ENCODE measurements at regions not wholly inside any gene's neighbourhood (a gene's known extent, or its start where the extent isn't known, plus 50 kb on each side); places are given as distances from the start of the nearest gene placed in this dataset.

- WGBS (ENCODE audit: extremely low coverage, insufficient coverage, insufficient read length), result no CpG with 5 or more reads among the region's 1 CpG
- Histone ChIP-seq H3K9ac (ENCODE audit: low read length) (no peak overlapping the region), H2BK5ac (ENCODE audit: low read depth, low read length, poor library complexity) (no peak overlapping the region)
Observed at GRCh38 chr3:74673326-74673725, 58.9 kb upstream of the CNTN3 start.

GRCh38 chr3:74664606-74665005 is 50.1 kb upstream of the CNTN3 start:
- H3K9ac ChIP-seq (ENCODE audit: low read length), result no peak overlapping the region
- no peak overlapping the region for H2BK5ac ChIP-seq (ENCODE audit: low read depth, low read length, poor library complexity)
- H4K91ac ChIP-seq (ENCODE audit: low read depth, low read length), result no peak overlapping the region
- H3K27me3 ChIP-seq (ENCODE audit: insufficient read depth, low read length), result no peaks in the 10 kb centered on the region
- H2AFZ ChIP-seq (ENCODE audit: insufficient read depth, low read length, poor library complexity), result no peak overlapping the region
- no peak for DNase-seq
- H4K8ac ChIP-seq (ENCODE audit: low read depth, low read length), result no peak overlapping the region
- no CpG with 5 or more reads among the region's 3 CpGs for WGBS (ENCODE audit: extremely low coverage, insufficient coverage, insufficient read length)
- H3K9me3 ChIP-seq (ENCODE audit: insufficient read depth, low read depth, low read length), result peaks cover 3% of the 10 kb centered on the region
- H3K79me2 ChIP-seq (ENCODE audit: control insufficient read depth, insufficient read depth, low read length, poor library complexity), result no peaks in the 10 kb centered on the region
- H2BK12ac ChIP-seq (ENCODE audit: low read length), result no peak overlapping the region
- no peak overlapping the region for H2AK5ac ChIP-seq (ENCODE audit: low read length)
- no peak overlapping the region for H3K4me3 ChIP-seq (ENCODE audit: low read depth, low read length)
- H3K4me2 ChIP-seq (ENCODE audit: low read length), result no peak overlapping the region
- H3K4ac ChIP-seq (ENCODE audit: low read depth, low read length), result no peak overlapping the region
- H4K12ac ChIP-seq (ENCODE audit: low read depth, low read length), result no peak overlapping the region
- H3K23ac ChIP-seq (ENCODE audit: low read length), result no peak overlapping the region
- no peaks in the 10 kb centered on the region for H3K36me3 ChIP-seq (ENCODE audit: control insufficient read depth in 1 of 2, insufficient read depth in 2 of 2, low read length in 2 of 2)
- no peaks in the 10 kb centered on the region for H3K79me1 ChIP-seq (ENCODE audit: low read length)
- H3K18ac ChIP-seq (ENCODE audit: low read length), result no peak overlapping the region
- H2BK120ac ChIP-seq (ENCODE audit: insufficient read depth, low read length, poor library complexity), result no peak overlapping the region
- H3K27ac ChIP-seq (ENCODE audit: low read depth, low read length), result no peak overlapping the region
- no peak overlapping the region for H3K14ac ChIP-seq (ENCODE audit: low read length)
- no peaks in the 10 kb centered on the region for H3K4me1 ChIP-seq (ENCODE audit: control insufficient read depth in 1 of 2, insufficient read depth in 2 of 2, low read length in 2 of 2)

More at GRCh38 chr3:74673326-74673725, 58.9 kb upstream of the CNTN3 start:
- no peak overlapping the region for H3K27ac ChIP-seq (ENCODE audit: low read depth, low read length)
- no peak overlapping the region for H3K23ac ChIP-seq (ENCODE audit: low read length)
- no peak overlapping the region for H3K18ac ChIP-seq (ENCODE audit: low read length)
- no peak overlapping the region for H2AFZ ChIP-seq (ENCODE audit: insufficient read depth, low read length, poor library complexity)
- no peak overlapping the region for H2AK5ac ChIP-seq (ENCODE audit: low read length)
- H2BK120ac ChIP-seq (ENCODE audit: insufficient read depth, low read length, poor library complexity), result no peak overlapping the region
- no peaks in the 10 kb centered on the region for H3K79me1 ChIP-seq (ENCODE audit: low read length)
- H4K12ac ChIP-seq (ENCODE audit: low read depth, low read length), result no peak overlapping the region
- no peak overlapping the region for H4K91ac ChIP-seq (ENCODE audit: low read depth, low read length)
- H3K79me2 ChIP-seq (ENCODE audit: control insufficient read depth, insufficient read depth, low read length, poor library complexity), result no peaks in the 10 kb centered on the region
- H3K36me3 ChIP-seq (ENCODE audit: control insufficient read depth in 1 of 2, insufficient read depth in 2 of 2, low read length in 2 of 2), result no peaks in the 10 kb centered on the region
- no peak overlapping the region for H2BK12ac ChIP-seq (ENCODE audit: low read length)
- H3K14ac ChIP-seq (ENCODE audit: low read length), result no peak overlapping the region
- H4K8ac ChIP-seq (ENCODE audit: low read depth, low read length), result no peak overlapping the region
- H3K4ac ChIP-seq (ENCODE audit: low read depth, low read length), result no peak overlapping the region
- H3K4me1 ChIP-seq (ENCODE audit: control insufficient read depth in 1 of 2, insufficient read depth in 2 of 2, low read length in 2 of 2), result no peaks in the 10 kb centered on the region
- no peak overlapping the region for H3K4me3 ChIP-seq (ENCODE audit: low read depth, low read length)
- H3K4me2 ChIP-seq (ENCODE audit: low read length), result no peak overlapping the region
- no peaks in the 10 kb centered on the region for H3K9me3 ChIP-seq (ENCODE audit: insufficient read depth, low read depth, low read length)
- DNase-seq, result no peak
- no peaks in the 10 kb centered on the region for H3K27me3 ChIP-seq (ENCODE audit: insufficient read depth, low read length)
